ENCODE measurements at regions not wholly inside any gene's neighbourhood (a gene's known extent, or its start where the extent isn't known, plus 50 kb on each side); places are given as distances from the start of the nearest gene placed in this dataset.

GRCh38 chr2:234267534-234267933, 217.0 kb downstream of the SPP2 start:
- no peak for TF ChIP-seq CTCF (IDR thresholded peaks at IDR 0.05)

GRCh38 chr2:234266952-234267351, 216.4 kb downstream of the SPP2 start:
- Histone ChIP-seq H3K27me3 (ENCODE audit: control insufficient read depth, insufficient read depth, low read length) (no peaks in the 10 kb centered on the region), H3K4me1 (no peaks in the 10 kb centered on the region), H2AFZ (no peak overlapping the region), H3K9me3 (ENCODE audit: control insufficient read depth, low read length) (no peaks in the 10 kb centered on the region), H3K4me2 (ENCODE audit: low read length) (no peak overlapping the region), H3K36me3 (ENCODE audit: control insufficient read depth, insufficient read depth, low read length) (no peaks in the 10 kb centered on the region), H3K9ac (no peak overlapping the region), H3K27ac (no peak overlapping the region), H3K79me2 (no peaks in the 10 kb centered on the region), H3K4me3 (ENCODE audit: low read depth, low read length) (no peak overlapping the region)
- no peak for TF ChIP-seq CTCF (IDR thresholded peaks at IDR 0.05)

More at GRCh38 chr2:234267534-234267933, 217.0 kb downstream of the SPP2 start:
- H3K36me3 ChIP-seq (ENCODE audit: control insufficient read depth, insufficient read depth, low read length) = no peaks in the 10 kb centered on the region
- no peaks in the 10 kb centered on the region for H3K4me1 ChIP-seq
- H2AFZ ChIP-seq = no peak overlapping the region
- H3K79me2 ChIP-seq = no peaks in the 10 kb centered on the region
- no peak overlapping the region for H3K9ac ChIP-seq
- H3K4me3 ChIP-seq (ENCODE audit: low read depth, low read length) = no peak overlapping the region
- no peak overlapping the region for H3K27ac ChIP-seq
- H3K4me2 ChIP-seq (ENCODE audit: low read length) = no peak overlapping the region
- H3K27me3 ChIP-seq (ENCODE audit: control insufficient read depth, insufficient read depth, low read length) = no peaks in the 10 kb centered on the region
- no peaks in the 10 kb centered on the region for H3K9me3 ChIP-seq (ENCODE audit: control insufficient read depth, low read length)

- Histone ChIP-seq H2AFZ (no peak overlapping the region), H3K4me2 (ENCODE audit: low read length) (no peak overlapping the region), H3K27ac (no peak overlapping the region), H3K9ac (no peak overlapping the region), H3K27me3 (ENCODE audit: control insufficient read depth, insufficient read depth, low read length) (no peaks in the 10 kb centered on the region), H3K36me3 (ENCODE audit: control insufficient read depth, insufficient read depth, low read length) (no peaks in the 10 kb centered on the region), H3K79me2 (no peaks in the 10 kb centered on the region), H3K4me3 (ENCODE audit: low read depth, low read length) (no peak overlapping the region), H3K4me1 (no peaks in the 10 kb centered on the region), H3K9me3 (ENCODE audit: control insufficient read depth, low read length) (no peaks in the 10 kb centered on the region)
- no peak for TF ChIP-seq CTCF (IDR thresholded peaks at IDR 0.05)
These were observed 214.7 kb downstream of the SPP2 start for GRCh38 chr2:234265206-234265605.

DNA sequence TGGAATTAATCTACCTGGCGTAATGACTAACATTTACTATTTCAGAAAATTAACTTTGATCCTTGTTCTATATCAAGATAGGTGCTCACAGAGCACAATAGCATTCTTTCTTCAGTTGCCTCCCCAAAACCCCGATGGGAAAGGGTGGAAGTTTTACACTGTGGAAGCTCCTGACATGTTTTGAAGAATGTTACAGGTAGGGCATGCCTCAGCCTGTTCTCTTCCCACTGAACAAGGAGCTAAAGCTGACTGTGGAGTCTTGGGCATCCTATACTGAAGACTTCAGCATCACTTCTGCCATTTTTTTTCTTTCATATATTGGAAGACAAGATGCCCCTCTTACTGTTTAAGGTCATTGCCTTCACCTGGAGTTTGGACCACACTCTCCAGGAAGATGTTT, 211.2 kb downstream of the SPP2 start:
- Histone ChIP-seq H3K9me3 (ENCODE audit: control insufficient read depth, low read length) (no peaks in the 10 kb centered on the region), H3K36me3 (ENCODE audit: control insufficient read depth, insufficient read depth, low read length) (no peaks in the 10 kb centered on the region), H2AFZ (no peak overlapping the region), H3K9ac (no peak overlapping the region), H3K79me2 (no peaks in the 10 kb centered on the region), H3K4me1 (no peaks in the 10 kb centered on the region), H3K27me3 (ENCODE audit: control insufficient read depth, insufficient read depth, low read length) (no peaks in the 10 kb centered on the region), H3K4me2 (ENCODE audit: low read length) (no peak overlapping the region), H3K4me3 (ENCODE audit: low read depth, low read length) (no peak overlapping the region), H3K27ac (no peak overlapping the region)
- TF ChIP-seq CTCF (IDR thresholded peaks at IDR 0.05) = no peak

DNA sequence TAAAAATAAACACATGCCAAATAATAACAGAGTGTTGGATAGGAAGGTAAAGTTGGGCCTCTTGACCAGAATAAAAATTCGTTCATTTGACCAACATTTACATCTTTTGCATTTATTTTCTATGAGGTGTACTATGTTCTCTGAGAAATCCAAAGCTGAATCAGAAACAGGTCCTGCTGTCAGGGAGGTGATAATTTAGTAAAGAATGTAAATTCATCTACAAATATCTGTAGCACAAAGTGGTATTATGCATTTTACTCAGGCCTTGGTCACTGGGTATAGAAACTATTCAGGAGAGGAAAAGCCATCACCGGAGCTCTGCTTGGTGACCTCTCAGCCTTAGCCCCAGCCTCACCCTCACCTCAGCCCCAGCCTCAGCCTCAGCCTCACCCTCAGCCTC, 208.9 kb downstream of the SPP2 start:
- no peak overlapping the region for H3K27ac ChIP-seq
- H3K4me3 ChIP-seq (ENCODE audit: low read depth, low read length) = no peak overlapping the region
- no peak overlapping the region for H3K9ac ChIP-seq
- no peak for TF ChIP-seq CTCF (IDR thresholded peaks at IDR 0.05)
- H3K4me1 ChIP-seq = no peaks in the 10 kb centered on the region
- H3K9me3 ChIP-seq (ENCODE audit: control insufficient read depth, low read length) = no peaks in the 10 kb centered on the region
- no peaks in the 10 kb centered on the region for H3K79me2 ChIP-seq
- no peak overlapping the region for H3K4me2 ChIP-seq (ENCODE audit: low read length)
- no peak overlapping the region for H2AFZ ChIP-seq
- no peaks in the 10 kb centered on the region for H3K27me3 ChIP-seq (ENCODE audit: control insufficient read depth, insufficient read depth, low read length)
- H3K36me3 ChIP-seq (ENCODE audit: control insufficient read depth, insufficient read depth, low read length) = no peaks in the 10 kb centered on the region

All from parathyroid adenoma (tissue), 2 donors.